MV-4-11 (cell line): ENCODE measurements at regions not wholly inside any gene's neighbourhood (a gene's known extent, or its start where the extent isn't known, plus 50 kb on each side); places are given as distances from the start of the nearest gene placed in this dataset.
"Not testable (repeated sequence)": the region's sequence is repeated elsewhere in the genome, so short reads cannot be mapped to it uniquely, and the experiment has no call there.

ENCODE experiments used
- DNase-seq: peaks from one replicate; lab custom pipeline; 2025; lab: John Stamatoyannopoulos, UW

DNA sequence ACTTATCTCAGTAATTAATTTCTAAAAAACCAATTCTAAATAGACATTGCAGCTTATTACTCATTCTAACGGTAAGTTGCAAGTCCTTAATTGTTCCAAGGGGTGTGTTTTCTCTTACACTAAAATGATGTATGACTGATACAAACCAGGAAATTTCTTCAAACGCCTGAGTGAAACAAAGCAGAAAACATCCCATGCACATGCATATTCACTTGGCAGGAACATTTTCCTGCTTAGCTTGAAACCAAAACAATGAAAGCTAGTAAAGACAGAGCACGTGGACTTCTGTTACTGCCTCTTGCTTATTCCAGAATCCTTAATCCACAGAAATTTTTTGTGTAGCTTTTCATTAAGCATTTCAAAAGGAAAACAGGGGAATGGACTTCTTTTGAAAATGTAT lies 187.7 kb downstream of the MTERF1 start:
- no peak for DNase-seq

DNA sequence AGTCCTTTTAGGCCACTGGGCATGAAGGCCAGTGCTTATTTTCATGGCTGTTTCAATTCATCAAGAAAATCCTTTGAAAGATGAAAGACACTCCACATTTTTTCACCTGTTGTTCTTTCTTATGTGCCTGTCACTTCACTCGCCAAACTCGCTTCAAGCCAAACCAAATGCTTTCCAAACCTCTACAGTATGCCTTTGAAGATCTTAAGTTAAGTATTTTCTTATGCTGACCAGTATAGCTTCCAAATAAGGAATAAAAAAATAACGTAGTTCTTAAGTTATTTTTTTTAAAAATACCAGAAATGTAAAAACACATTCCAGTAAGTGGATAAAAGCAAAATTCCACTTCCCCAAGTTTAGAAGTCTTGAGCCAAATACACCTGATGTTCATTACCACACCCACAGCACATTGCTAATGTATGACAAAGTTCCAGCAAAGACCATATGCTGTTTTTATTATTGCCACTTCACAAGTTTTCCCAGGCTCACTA lies 186.1 kb downstream of the MTERF1 start:
- DNase-seq: no peak

DNA sequence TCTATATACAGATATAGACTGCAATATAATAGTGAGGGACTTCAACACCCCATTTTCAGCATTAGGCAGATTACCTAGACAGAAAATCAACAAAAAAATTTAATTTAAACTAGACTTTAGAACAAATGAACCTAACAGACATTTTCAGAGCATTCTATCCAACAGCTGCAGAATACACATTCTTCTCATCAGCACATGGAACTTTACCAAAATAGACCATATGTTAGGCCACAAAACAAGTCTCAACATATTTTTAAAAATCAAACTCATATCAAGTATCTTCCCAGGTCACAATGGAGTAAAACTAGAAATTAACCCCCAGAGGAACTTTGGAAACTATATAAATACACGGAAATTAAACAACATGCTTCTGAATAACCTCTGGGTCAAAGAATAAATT lies 169.6 kb downstream of the MTERF1 start:
- DNase-seq: no peak

DNA sequence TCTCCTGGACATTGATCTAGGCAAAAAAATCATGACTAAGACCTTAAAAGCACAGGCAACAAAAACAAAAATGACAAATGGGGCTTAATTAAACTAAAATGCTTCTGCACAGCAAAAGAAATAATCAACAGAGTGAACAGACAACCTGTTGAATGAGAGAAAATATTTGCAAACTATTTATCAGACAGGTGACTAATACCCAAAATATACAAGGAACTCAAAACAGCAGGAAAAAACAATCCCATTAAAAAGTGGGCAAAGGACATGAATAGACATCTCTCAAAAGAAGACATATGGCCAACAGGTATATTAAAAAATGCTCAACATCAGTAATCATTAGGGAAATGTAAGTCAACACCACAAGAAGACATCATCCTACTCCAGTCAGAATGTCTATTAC lies 166.8 kb downstream of the MTERF1 start:
- no peak for DNase-seq

DNA sequence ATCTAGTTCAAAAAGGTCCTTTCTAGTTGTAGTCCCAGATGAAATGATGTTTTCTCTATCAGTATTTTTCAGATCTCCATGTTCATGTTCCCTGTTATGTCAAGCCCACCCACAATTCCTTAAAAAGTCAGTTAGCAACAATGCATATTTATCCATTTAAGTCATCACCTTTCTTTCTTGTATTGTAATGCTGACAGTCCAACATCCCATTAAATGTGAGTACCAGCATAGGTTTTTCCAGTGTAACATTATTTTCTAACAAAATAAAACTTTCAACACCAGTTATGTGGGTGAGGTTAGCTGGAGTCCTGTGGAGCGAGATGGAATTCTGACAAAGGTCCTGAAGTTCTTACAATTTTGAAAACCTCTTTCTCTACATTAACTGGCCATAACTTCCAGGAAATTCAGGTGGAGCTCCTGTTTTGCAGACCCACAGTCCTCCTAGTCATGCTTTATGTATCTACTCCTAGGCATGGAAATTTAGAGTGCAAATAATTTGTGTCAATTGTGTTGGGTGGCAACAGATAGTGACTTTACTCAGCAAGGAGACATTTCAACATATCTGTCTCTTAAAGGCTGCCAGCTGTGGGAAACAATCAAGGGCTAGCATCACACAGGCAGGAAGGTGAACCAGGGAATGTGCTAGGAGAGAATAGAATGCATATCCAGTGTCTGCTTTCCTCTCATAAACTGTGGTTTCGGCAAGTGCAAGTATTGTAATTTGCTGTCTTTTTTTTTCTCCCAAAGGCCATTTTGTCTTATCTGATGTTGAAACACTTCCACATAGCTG lies 162.6 kb downstream of the MTERF1 start:
- DNase-seq: no peak

DNA sequence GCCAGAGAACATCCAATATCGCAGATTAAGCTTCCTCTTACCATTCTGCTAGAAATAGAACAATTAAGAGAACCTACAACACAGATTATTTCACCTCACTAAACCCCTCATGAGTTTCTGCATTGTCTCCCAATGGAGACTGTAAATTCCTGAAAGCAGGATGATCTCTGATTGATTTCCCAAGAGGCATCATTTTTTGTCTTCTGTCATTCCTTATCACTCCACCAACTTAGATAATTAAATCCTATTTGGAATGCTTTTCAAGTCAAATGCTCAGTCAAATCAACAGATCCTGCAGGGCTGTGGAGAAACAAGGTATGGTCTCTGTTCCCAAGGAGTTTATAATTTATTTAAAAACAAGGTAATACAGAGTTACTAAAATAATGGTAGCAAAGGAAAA lies 161.5 kb downstream of the MTERF1 start:
- DNase-seq: no peak

DNA sequence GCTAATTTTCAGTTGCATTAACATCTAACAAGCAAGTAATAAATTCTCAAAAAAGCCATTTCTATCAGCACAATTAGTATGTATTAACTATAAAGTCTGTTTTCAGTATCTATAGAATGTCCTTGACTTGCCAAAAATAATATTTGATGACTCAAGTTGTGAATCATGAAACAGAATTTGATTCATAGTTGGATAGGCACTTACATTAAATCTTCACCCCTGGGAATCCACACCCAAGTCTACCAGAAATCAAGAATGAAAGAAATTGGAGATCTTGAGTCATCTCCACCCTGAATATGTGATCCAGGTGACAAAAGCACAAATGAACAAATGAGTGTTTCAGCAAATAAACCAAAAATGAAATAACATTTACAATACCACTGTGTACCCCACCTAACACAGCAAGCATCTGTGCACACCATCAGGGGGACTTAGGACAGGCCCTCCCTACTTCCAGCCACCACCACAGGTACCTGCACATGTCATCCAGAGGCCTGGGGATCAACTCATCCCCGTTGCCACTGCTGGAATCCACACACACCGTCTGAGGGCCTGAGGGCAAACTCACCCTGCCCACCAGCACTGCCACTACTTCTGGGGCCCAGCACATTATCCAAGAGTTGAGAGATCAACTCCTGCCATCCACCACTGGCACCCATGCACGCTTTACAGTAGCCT lies 160.1 kb downstream of the MTERF1 start:
- DNase-seq: no peak

DNA sequence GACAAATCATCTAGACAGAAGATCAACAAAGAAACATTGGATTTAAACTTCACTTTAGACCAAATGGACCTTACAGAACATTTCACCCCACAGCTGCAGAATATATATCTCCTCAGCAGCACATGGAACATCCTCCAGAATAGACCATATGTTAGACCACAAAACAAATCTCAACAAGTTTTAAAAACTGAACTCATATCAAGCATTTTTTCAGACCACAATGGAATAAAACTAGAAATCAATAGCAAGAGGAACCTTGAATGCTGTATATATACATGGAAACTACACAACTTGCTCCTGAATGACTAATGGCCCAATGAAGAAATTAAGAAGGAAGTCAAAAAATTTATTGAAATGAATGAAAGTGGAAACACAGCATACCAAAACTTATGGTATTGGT lies 157.7 kb downstream of the MTERF1 start:
- no peak for DNase-seq

DNA sequence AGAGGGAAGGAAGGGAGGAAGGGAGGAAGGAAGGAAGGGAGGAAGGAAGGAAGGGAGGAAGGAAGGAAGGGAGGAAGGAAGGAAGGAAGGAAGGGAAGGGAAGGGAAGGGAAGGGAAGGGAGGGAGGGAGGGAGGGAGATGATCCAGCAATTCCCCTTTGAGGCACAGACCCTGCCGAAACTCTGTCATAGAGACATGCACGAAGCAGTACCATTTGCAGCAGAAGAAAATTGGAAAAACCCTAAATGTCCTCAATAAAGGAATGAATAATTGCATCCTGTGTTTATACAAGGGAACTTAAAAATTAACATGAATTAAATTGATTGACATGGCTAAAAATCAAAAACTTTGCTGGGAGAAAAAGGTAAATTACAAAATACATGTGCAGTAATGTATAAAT lies 151.5 kb downstream of the MTERF1 start:
- not testable (repeated sequence) for DNase-seq

DNA sequence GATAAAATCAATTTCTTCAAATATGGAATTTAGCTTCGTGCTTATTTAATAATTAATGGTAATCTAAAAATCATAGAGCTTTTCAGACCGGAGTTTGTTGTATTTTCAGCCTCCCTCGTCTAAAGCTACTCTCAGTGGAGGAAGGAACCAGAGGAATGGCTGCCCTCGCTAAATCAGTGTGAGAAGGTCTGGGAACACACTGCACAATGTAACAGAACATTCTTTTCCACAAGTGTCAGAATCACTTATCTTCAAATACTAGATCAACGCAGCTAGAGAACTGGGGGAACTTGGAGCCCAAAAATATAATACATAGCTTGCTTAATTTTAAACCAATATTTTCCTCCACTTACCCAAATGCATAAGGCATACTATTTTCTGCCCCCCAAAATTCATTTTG lies 148.5 kb downstream of the MTERF1 start:
- no peak for DNase-seq

DNA sequence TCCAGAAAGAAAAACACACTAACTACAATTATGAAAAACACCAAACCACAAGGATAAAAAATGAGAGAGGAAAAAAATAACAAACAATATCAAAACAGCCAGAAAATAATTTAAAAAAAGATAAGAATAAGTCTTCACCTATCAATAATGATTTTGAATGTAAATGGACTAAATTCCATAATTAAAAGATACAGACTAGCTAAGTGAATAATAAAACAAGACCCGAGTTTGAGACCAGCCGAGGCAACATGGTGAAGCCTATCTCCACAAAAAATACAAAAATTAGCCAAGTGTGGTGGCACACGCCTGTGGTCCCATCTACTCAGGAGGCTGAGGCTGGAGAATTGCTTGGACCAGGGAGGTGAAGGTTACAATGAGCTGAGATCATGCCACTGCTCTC lies 131.1 kb downstream of the MTERF1 start:
- no peak for DNase-seq

DNA sequence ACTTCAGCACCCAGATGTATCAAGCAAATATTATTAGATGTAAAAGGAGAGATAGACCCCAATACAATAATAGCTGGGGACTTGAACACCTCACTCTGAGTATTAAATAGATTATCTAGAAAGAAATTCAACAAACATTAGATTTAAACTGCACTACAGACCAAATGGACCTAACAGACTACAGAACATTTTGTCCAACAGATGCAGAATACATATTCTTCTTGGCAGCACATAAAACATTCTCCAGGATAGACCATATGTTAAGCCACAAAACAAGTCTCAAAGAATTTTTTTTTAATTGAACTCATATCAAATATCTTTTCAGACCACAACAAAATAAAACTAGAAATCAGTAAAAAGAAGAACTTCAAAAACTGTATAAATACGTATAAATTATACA lies 130.4 kb downstream of the MTERF1 start:
- no peak for DNase-seq

DNA sequence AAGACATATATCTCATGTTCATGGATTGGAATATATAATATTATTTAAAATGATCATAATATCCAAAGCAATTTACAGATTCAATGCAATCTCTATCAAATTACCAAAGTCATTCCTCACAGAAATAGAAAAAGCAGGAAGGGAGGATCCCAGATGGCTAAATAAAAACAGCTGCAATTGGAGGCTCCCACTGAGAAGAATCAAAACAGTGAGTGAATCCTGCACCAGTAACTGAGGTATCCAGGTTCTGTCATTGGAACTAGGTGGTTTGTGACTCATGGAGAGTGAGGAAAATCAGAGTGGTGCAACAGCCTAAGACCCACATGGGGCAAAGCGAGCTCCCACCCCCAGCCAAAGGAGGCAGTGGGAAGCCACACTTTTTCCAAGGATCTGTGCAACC lies 128.4 kb downstream of the MTERF1 start:
- no peak for DNase-seq

DNA sequence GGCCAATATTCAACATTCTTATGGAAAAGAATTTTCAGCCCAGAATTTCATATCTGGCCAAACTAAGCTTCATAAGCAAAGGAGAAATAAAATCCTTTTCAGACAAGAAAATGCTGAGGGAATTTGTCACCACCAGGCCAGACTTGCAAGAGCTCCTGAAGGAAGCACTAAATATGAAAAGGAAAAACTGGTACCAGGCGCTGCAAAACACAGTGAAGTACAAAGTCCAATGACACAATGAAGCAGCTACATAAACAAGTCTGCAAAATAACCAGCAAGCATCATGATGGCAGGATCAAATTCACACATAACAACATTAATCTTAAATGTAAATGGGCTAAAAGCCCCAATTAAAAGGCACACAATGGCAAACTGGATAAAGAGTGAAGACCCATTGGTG lies 126.2 kb downstream of the MTERF1 start:
- not testable (repeated sequence) for DNase-seq

DNA sequence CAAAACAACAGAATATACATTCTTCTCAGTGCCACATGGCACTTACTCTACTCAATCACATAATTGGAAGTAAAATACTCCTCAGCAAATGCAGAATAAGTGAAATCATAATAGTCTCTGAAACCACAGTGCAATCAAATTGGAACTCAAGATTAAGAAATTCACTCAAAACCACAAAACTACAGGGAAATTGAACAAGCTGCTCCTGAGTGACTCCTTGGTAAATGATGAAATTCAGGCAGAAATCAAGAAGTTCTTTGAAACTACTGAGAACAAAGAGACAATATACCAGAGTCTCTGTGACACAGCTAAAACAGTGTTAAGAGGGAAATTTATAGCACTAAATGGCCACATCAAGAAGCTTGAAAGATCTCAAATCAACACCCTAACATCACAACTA lies 125.4 kb downstream of the MTERF1 start:
- peak; percentile 28 for DNase-seq

DNA sequence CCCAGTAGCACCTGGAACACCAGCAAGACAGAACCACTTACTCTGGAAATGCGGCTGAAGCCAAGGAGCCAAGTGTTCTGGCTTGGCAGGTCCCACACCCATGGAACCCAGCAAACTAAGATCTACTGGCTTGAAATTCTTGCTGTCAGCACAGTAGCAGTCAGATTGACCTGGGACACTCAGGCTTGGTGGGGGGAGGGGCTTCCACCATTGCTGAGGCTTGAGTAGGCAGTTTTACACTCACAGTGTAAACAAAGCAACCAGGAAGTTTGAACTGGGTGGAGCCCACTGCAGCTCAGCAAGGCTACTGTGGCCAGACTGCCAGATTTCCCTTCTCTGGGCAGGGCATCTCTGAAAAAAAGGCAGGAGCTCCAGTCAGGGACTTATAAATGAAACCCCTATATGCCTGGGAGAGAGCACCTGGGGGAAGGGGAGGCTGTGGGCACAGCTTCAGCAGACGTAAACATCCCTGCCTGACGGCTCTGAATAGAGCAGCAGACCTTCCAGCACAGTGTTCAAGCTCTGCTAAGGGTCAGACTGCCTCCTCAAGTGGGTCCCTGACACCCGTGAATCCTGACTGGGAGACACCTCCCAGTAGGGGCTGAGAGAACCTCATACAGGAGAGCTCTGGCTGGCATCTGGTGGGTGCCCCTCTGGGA lies 121.2 kb downstream of the MTERF1 start:
- no peak for DNase-seq

DNA sequence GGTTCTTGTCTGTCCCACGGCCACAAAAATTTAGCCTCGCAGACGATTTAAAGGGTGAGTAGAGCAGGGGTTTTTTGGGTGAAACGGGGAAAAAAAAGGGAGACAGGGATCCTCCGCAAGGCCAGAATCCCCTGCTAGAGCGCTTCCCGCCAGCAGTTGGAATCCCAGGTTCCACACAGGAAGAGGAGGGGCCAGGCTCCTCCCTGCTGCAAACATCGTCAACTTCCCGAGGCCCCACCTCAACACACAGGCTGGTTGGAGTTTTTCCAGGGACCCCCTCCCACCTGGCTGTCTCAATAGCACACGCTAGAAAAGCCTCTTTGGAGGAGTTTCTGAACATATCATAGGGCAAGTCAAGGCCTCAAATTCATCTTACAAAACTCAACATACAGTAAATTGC lies 112.7 kb downstream of the MTERF1 start:
- DNase-seq: no peak

DNA sequence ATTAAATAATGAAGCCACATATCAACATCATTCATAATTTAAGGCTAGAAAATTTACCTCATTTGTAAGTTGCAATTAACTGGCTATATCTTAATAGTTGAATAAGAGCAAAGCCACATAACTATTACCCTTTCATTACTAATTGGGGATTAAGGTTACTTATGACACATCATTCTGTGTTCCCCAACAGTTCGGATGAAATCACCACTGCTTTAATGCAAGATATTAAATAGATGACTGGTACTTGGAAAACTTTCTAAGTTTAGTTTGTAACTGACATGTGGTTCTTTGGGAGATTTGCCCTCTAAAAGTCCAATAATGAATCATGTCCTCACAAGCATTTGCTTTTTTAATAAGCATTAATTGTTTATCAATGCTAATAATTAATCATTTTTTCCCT lies 109.1 kb downstream of the MTERF1 start:
- no peak for DNase-seq

DNA sequence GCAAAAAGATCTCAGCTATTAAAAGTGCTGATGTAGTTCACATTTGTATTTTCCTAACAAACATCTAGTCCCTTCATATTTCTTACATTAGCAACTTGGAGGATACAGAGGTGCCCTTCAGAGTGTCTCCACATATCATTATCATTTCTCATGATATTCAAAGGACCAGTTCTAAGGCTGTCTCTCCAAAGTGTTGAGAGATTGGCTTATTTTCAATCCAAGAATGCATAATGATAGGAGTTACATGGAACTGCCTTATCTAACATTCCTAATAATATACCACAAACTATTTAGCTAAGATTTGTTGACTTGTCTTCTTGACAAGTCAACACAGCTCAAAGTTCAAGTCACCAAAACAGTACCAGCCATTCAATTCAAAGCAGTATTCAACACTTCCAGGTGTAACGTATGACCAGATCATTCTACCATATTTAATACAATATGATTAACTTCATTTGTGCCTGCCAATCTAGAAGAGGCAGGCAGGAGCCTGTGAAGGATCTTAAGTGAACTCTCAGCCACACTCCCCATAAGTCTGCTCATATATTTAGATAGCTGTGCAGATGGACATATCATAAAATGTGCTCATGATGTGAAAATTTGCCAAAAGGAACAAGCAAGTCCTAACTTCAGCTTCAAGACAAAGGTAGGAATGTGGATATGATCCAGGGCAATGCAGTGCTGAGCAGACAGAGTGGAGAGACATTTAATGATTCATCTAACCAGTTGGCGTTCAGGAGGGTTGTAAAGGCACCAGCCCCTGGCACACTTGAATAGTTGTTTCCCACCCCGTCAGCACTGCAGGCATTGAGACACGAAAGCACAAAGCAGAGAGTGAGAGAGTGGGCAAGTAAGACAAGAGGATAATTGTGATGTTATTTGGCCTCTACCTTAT lies 108.3 kb downstream of the MTERF1 start:
- no peak for DNase-seq

DNA sequence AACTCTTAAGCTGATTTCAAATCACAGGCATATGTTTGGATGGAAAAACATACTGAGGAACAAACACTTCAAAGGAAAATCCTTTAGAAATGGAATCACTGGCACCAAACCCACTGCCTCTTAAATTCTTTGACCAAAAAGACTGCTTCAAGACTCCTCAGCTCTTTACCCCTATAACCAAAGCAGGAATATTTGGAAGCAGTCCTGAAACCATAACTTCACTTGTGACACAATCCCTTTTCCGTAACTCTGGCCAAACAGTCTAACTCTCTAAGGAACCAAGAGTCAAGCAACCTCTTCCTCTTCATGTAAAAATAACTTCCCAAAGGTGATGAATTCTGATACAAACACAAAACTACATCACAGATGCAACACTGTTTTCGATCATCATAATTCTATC lies 104.3 kb downstream of the MTERF1 start:
- no peak for DNase-seq

DNA sequence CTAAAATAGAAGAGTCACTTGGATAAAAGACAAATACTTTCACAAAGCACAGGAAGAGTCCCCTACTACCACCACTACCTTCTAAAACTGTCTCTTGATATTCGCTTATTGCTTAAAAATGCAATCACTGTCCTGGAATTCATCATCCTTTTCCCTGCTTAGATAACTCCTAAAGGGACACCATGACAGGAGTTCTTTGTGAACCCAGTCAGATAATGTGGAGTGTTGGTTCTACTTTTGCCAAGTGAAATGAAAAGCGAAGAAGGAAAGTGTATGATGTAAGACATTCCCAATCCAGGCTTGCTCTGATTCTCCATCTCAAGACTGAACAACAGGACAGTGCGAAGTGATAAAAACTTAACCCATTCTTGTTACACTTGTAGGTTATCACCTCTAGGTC lies 103.0 kb downstream of the MTERF1 start:
- no peak for DNase-seq

DNA sequence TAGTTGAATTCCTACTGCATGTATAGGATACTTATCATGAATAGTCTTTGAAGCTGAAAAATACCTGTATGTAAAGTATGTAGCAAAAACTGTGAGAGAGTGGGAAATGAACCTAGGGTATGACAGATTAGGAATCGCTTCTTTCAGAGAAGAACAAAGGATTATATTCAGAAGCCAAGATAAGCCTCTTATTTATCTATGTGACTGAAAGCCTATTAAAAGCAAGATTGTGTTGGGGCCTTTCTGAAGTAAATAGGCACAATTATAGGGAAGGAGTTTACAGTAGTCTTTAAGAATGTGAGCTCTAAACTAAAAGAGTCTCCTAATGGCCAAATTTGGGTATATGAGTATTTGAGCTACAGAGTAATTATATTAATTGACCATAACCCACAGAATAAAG lies 102.1 kb downstream of the MTERF1 start:
- no peak for DNase-seq
